GM23338 (cell line): ENCODE measurements at regions not wholly inside any gene's neighbourhood (a gene's known extent, or its start where the extent isn't known, plus 50 kb on each side); places are given as distances from the start of the nearest gene placed in this dataset.

Source experiments
- ATAC-seq: fragments of 200-7000 bp; cut with Tn5 transposase; 3 replicates; pipeline ENCODE4 v1.9.1; 2020
- DNase-seq: peaks from one replicate; pipeline ENCODE4 v3.0.0-alpha.2; 2015; ENCODE audit warnings: low spot score
- H2AFZ ChIP-seq: fragments of 200-600 bp; sonication (generic); 2 replicates; pipeline ENCODE4 v1.8.0; 2016; ENCODE audit warnings: antibody characterized with exemption, mild to moderate bottlenecking, moderate library complexity
- H3F3A ChIP-seq: fragments of 200-600 bp; sonication (generic); replicated peaks from 2 replicates; pipeline ENCODE4 v1.8.0; 2017; ENCODE audit warnings: antibody characterized with exemption, mixed run types, low read depth
- H3K27ac ChIP-seq: fragments of 200-600 bp; sonication (generic); 2 replicates; pipeline ENCODE4 v1.6.1; 2016; ENCODE audit warnings: low read depth
- H3K27me3 ChIP-seq: fragments of 200-600 bp; sonication (generic); 2 replicates; pipeline ENCODE4 v1.8.0; 2016; ENCODE audit warnings: mild to moderate bottlenecking, mixed run types, moderate library complexity; ENCODE audit not compliant: insufficient read depth
- H3K36me3 ChIP-seq: fragments of 200-600 bp; sonication (generic); 2 replicates; pipeline ENCODE4 v1.8.0; 2016; ENCODE audit warnings: mild to moderate bottlenecking; ENCODE audit not compliant: insufficient read depth
- H3K4me1 ChIP-seq: fragments of 200-600 bp; sonication (generic); 2 replicates; pipeline ENCODE4 v1.8.0; 2016; ENCODE audit warnings: mild to moderate bottlenecking, moderate library complexity; ENCODE audit not compliant: insufficient read depth
- H3K4me2 ChIP-seq: fragments of 200-600 bp; sonication (generic); 2 replicates; pipeline ENCODE4 v1.7.1; 2017; ENCODE audit warnings: mixed run types
- H3K4me3 ChIP-seq: fragments of 200-600 bp; sonication (generic); 2 replicates; pipeline ENCODE4 v1.6.1; 2016; ENCODE audit warnings: mixed run types
- H3K79me2 ChIP-seq: fragments of 200-600 bp; sonication (generic); replicated peaks from 2 replicates; pipeline ENCODE4 v1.8.0; 2017; ENCODE audit warnings: mild to moderate bottlenecking; ENCODE audit not compliant: insufficient read depth
- H3K9me2 ChIP-seq: fragments of 200-600 bp; sonication (generic); 2 replicates; pipeline ENCODE4 v1.8.0; 2017; ENCODE audit not compliant: insufficient read depth
- H4K20me1 ChIP-seq: fragments of 200-600 bp; sonication (generic); replicated peaks from 2 replicates; pipeline ENCODE4 v1.8.0; 2017; ENCODE audit warnings: mild to moderate bottlenecking; ENCODE audit not compliant: insufficient read depth
- H3K27ac Mint-ChIP-seq: 2 replicates; pipeline ENCODE4 v1.8.0; 2020; ENCODE audit warnings: inconsistent platforms, mild to moderate bottlenecking, moderate library complexity, mixed read lengths
- H3K27me3 Mint-ChIP-seq: 3 replicates; pipeline ENCODE4 v1.8.0; 2022; ENCODE audit warnings: low read depth, mild to moderate bottlenecking, moderate library complexity, mixed read lengths, inconsistent platforms; ENCODE audit not compliant: insufficient read depth, poor library complexity
- H3K36me3 Mint-ChIP-seq: 3 replicates; pipeline ENCODE4 v1.8.0; 2021; ENCODE audit warnings: low read depth, mild to moderate bottlenecking, inconsistent platforms, moderate library complexity, mixed read lengths
- H3K4me1 Mint-ChIP-seq: 3 replicates; pipeline ENCODE4 v1.8.0; 2020; ENCODE audit warnings: mild to moderate bottlenecking, inconsistent platforms, mixed read lengths
- H3K4me3 Mint-ChIP-seq: 3 replicates; pipeline ENCODE4 v1.8.0; 2021; ENCODE audit warnings: moderate library complexity, mild to moderate bottlenecking, inconsistent platforms, mixed read lengths
- H3K9me3 Mint-ChIP-seq: 3 replicates; pipeline ENCODE4 v1.8.0; 2020; ENCODE audit warnings: moderate library complexity, mild to moderate bottlenecking, inconsistent platforms, mixed read lengths
- CREB1 ChIP-seq: fragments of 250-450 bp; sonication (Bioruptor Pico); IDR thresholded peaks from 2 replicates; pipeline ENCODE4 v1.5.0; 2020; ENCODE audit warnings: low read depth, mild to moderate bottlenecking, moderate library complexity
- CTCF ChIP-seq, 2 experiments: fragments of 200-600 bp in 1 of 2; sonication (generic) in 1 of 2; conservative IDR thresholded peaks; 2 replicates each; pipeline versions ENCODE4 v1.5.1 to v1.6.1; 2016 to 2017; ENCODE audit warnings: antibody characterized with exemption in 2 of 2, low read depth in 2 of 2, mild to moderate bottlenecking in 2 of 2, moderate library complexity in 1 of 2
- ETS1 ChIP-seq: IDR thresholded peaks from 2 replicates; pipeline ENCODE4 v1.6.1; 2016; ENCODE audit warnings: antibody characterized with exemption
- EZH2 ChIP-seq: fragments of 200-600 bp; sonication (generic); IDR thresholded peaks from one replicate; pipeline ENCODE4 v1.8.0; 2017; ENCODE audit warnings: antibody characterized with exemption, mild to moderate bottlenecking, low read depth; ENCODE audit not compliant: unreplicated experiment
- EZH2phosphoT487 ChIP-seq: fragments of 200-600 bp; sonication (generic); IDR thresholded peaks from one replicate; pipeline ENCODE4 v1.8.1; 2018; ENCODE audit warnings: antibody characterized with exemption; ENCODE audit not compliant: unreplicated experiment
- NANOG ChIP-seq: IDR thresholded peaks from 2 replicates; pipeline ENCODE4 v1.6.1; 2016; ENCODE audit warnings: antibody characterized with exemption, borderline replicate concordance
- POLR2AphosphoS5 ChIP-seq: IDR thresholded peaks from 2 replicates; pipeline ENCODE4 v1.6.1; 2016; ENCODE audit warnings: antibody characterized with exemption, low read depth
- REST ChIP-seq: IDR thresholded peaks from one replicate; pipeline ENCODE4 v1.6.1; 2018; ENCODE audit warnings: antibody characterized with exemption; ENCODE audit not compliant: unreplicated experiment
- STAT1 ChIP-seq: IDR thresholded peaks from one replicate; pipeline ENCODE4 v1.6.1; 2016; ENCODE audit warnings: antibody characterized with exemption; ENCODE audit not compliant: unreplicated experiment
- ZNF114 ChIP-seq: fragments of 250-450 bp; sonication (Bioruptor Pico); IDR thresholded peaks from 2 replicates; pipeline ENCODE4 v1.5.0; 2020; ENCODE audit warnings: mild to moderate bottlenecking, moderate library complexity
- ZNF331 ChIP-seq: fragments of 250-450 bp; sonication (Bioruptor Pico); IDR thresholded peaks from 2 replicates; pipeline ENCODE4 v1.5.0; 2020; ENCODE audit warnings: low read depth, mild to moderate bottlenecking, moderate library complexity

GRCh38 chr20:17835240-17835933 is 133.2 kb downstream of the SNX5 start:
- ATAC-seq (no peak), DNase-seq (no peak)
- Histone ChIP-seq H3K79me2 (no peaks in the 10 kb centered on the region), H3K4me1 (peaks cover 16% of the 10 kb centered on the region), H4K20me1 (no peaks in the 10 kb centered on the region), H3K36me3 (no peaks in the 10 kb centered on the region), H3K4me2 (no peak overlapping the region), H3K27me3 (no peaks in the 10 kb centered on the region), H3K27ac (no peak overlapping the region), H3K4me3 (no peak overlapping the region), H3F3A (no peaks in the 10 kb centered on the region), H2AFZ (peak overlapping the region; percentile 85), H3K9me2 (no peaks in the 10 kb centered on the region)
- Mint-ChIP-seq H3K36me3 (no peaks in the 10 kb centered on the region), H3K27me3 (peaks cover 7% of the 10 kb centered on the region), H3K4me1 (peaks cover 25% of the 10 kb centered on the region), H3K4me3 (no peak overlapping the region), H3K27ac (peak overlapping the region; percentile 67; the same call in 1 of the 2 replicates), H3K9me3 (no peaks in the 10 kb centered on the region)
- TF ChIP-seq NANOG (no peak), REST (no peak), ZNF114 (CRISPR knock-in tag) (no peak), EZH2phosphoT487 (no peak), CREB1 (CRISPR knock-in tag) (no peak), STAT1 (no peak), EZH2 (no peak)

GRCh38 chr20:17834804-17835203 is 133.8 kb downstream of the SNX5 start:
- Histone ChIP-seq H3K36me3 (no peaks in the 10 kb centered on the region), H4K20me1 (no peaks in the 10 kb centered on the region), H3K79me2 (no peaks in the 10 kb centered on the region), H3F3A (no peaks in the 10 kb centered on the region), H3K4me3 (no peak overlapping the region), H3K9me2 (no peaks in the 10 kb centered on the region), H2AFZ (peak overlapping the region; percentile 85; the same call in 1 of the 2 replicates), H3K27ac (no peak overlapping the region), H3K4me1 (peaks cover 16% of the 10 kb centered on the region), H3K27me3 (no peaks in the 10 kb centered on the region), H3K4me2 (no peak overlapping the region)
- Mint-ChIP-seq H3K9me3 (no peaks in the 10 kb centered on the region), H3K27me3 (peaks cover 7% of the 10 kb centered on the region), H3K27ac (no peak overlapping the region), H3K4me3 (no peak overlapping the region), H3K4me1 (peaks cover 25% of the 10 kb centered on the region), H3K36me3 (no peaks in the 10 kb centered on the region)
- DNase-seq: no peak
- ATAC-seq: no peak
- TF ChIP-seq NANOG (no peak), ZNF331 (CRISPR knock-in tag) (no peak), EZH2phosphoT487 (no peak), POLR2AphosphoS5 (no peak), ZNF114 (CRISPR knock-in tag) (no peak), CTCF (conservative IDR thresholded peaks at IDR 0.05; ENCODE audit: low read depth in 2 of 2) (no peak), REST (no peak), ETS1 (no peak)
